ENCODE measurements at regions not wholly inside any gene's neighbourhood (a gene's known extent, or its start where the extent isn't known, plus 50 kb on each side); places are given as distances from the start of the nearest gene placed in this dataset.

- no peak for TF ChIP-seq CTCF (IDR thresholded peaks at IDR 0.05)
- Histone ChIP-seq H3K9me3 (no peaks in the 10 kb centered on the region), H3K4me3 (no peak overlapping the region), H3K36me3 (ENCODE audit: low read depth) (no peaks in the 10 kb centered on the region), H3K4me1 (ENCODE audit: low read depth) (no peaks in the 10 kb centered on the region)
- ATAC-seq (no peak), DNase-seq (no peak)
- intact Hi-C loops (cut with DNase I, micrococcal nuclease): no loop called here
These were observed 124.6 kb upstream of the LYSMD4 start for GRCh38 chr15:99857836-99858235.

DNA sequence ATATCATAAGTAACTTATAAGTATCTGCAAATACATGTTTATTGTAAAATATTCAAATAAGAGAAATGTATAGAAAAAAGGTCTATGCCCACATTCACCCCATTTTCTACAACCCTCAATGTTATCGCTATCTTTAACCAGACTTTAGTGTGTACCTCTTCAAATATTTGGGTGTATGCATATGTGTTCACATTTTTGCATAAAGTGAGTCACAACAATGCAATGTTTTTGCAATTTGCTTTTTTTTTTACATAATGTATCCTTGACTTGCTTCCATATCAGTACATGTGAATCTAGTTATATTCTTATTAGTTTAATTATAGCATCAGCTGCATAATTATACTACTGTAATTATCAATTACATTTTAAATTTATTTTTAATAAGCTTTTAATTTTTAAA is 117.3 kb upstream of the LYSMD4 start:
- ATAC-seq: no peak
- no peak for TF ChIP-seq CTCF (IDR thresholded peaks at IDR 0.05)
- no peaks in the 10 kb centered on the region for H3K4me1 ChIP-seq (ENCODE audit: low read depth)
- no peaks in the 10 kb centered on the region for H3K36me3 ChIP-seq (ENCODE audit: low read depth)
- H3K9me3 ChIP-seq: no peaks in the 10 kb centered on the region
- DNase-seq: no peak
- no peak overlapping the region for H3K4me3 ChIP-seq
- intact Hi-C loops (cut with DNase I, micrococcal nuclease): no loop called here

- Histone ChIP-seq H3K4me3 (no peak overlapping the region), H3K4me1 (ENCODE audit: low read depth) (no peaks in the 10 kb centered on the region), H3K36me3 (ENCODE audit: low read depth) (no peaks in the 10 kb centered on the region), H3K9me3 (no peaks in the 10 kb centered on the region)
- DNase-seq: no peak
- ATAC-seq: no peak
- intact Hi-C loops (cut with DNase I, micrococcal nuclease): no loop called here
- no peak for TF ChIP-seq CTCF (IDR thresholded peaks at IDR 0.05)
These were observed 111.8 kb upstream of the LYSMD4 start for GRCh38 chr15:99845009-99845408.

GRCh38 chr15:99844150-99844549 is 110.9 kb upstream of the LYSMD4 start:
- Histone ChIP-seq H3K4me3 (no peak overlapping the region), H3K4me1 (ENCODE audit: low read depth) (no peaks in the 10 kb centered on the region), H3K36me3 (ENCODE audit: low read depth) (no peaks in the 10 kb centered on the region), H3K9me3 (no peaks in the 10 kb centered on the region)
- TF ChIP-seq CTCF (IDR thresholded peaks at IDR 0.05): no peak
- ATAC-seq (no peak), DNase-seq (no peak)
- intact Hi-C loops (cut with DNase I, micrococcal nuclease): no loop called here

- H3K4me3 ChIP-seq: no peak overlapping the region
- no peak for ATAC-seq
- intact Hi-C loops (cut with DNase I, micrococcal nuclease): no loop called here
These were observed 108.8 kb upstream of the LYSMD4 start for GRCh38 chr15:99842071-99842470.

More at GRCh38 chr15:99842071-99842470, 108.8 kb upstream of the LYSMD4 start:
- DNase-seq: no peak
- Histone ChIP-seq H3K4me1 (ENCODE audit: low read depth) (no peaks in the 10 kb centered on the region), H3K9me3 (no peaks in the 10 kb centered on the region), H3K36me3 (ENCODE audit: low read depth) (no peaks in the 10 kb centered on the region)
- TF ChIP-seq CTCF (IDR thresholded peaks at IDR 0.05): no peak
